ENCODE measurements at regions not wholly inside any gene's neighbourhood (a gene's known extent, or its start where the extent isn't known, plus 50 kb on each side); places are given as distances from the start of the nearest gene placed in this dataset.

GRCh38 chrX:144494074-144494473 lies 610.2 kb downstream of the UBE2NL start:
- no peak overlapping the region for H3K27ac ChIP-seq
- H3K9me3 ChIP-seq (ENCODE audit: low read depth) = no peaks in the 10 kb centered on the region
- TF ChIP-seq CTCF (IDR thresholded peaks at IDR 0.05; ENCODE audit: low read depth, low read length) = no peak
- no peak for DNase-seq (ENCODE audit: low read depth in 1 of 2, low spot score in 1 of 2)
- H3K4me1 ChIP-seq (ENCODE audit: low read depth) = no peaks in the 10 kb centered on the region
- no peaks in the 10 kb centered on the region for H3K27me3 ChIP-seq
- no peaks in the 10 kb centered on the region for H3K36me3 ChIP-seq
- H3K4me3 ChIP-seq = no peak overlapping the region

GRCh38 chrX:144531877-144532276 lies 648.0 kb downstream of the UBE2NL start:
- Histone ChIP-seq H3K27me3 (no peaks in the 10 kb centered on the region), H3K4me1 (ENCODE audit: low read depth) (no peaks in the 10 kb centered on the region), H3K27ac (no peak overlapping the region), H3K9me3 (ENCODE audit: low read depth) (no peaks in the 10 kb centered on the region), H3K36me3 (no peaks in the 10 kb centered on the region), H3K4me3 (no peak overlapping the region)
- DNase-seq (ENCODE audit: low read depth in 1 of 2, low spot score in 1 of 2) = no peak
- TF ChIP-seq CTCF (IDR thresholded peaks at IDR 0.05; ENCODE audit: low read depth, low read length) = no peak

- no peak for DNase-seq (ENCODE audit: low read depth in 1 of 2, low spot score in 1 of 2)
- no peaks in the 10 kb centered on the region for H3K9me3 ChIP-seq (ENCODE audit: low read depth)
- H3K27ac ChIP-seq = no peak overlapping the region
- H3K4me1 ChIP-seq (ENCODE audit: low read depth) = no peaks in the 10 kb centered on the region
- TF ChIP-seq CTCF (IDR thresholded peaks at IDR 0.05; ENCODE audit: low read depth, low read length) = no peak
- H3K36me3 ChIP-seq = no peaks in the 10 kb centered on the region
- no peak overlapping the region for H3K4me3 ChIP-seq
- no peaks in the 10 kb centered on the region for H3K27me3 ChIP-seq
Observed at GRCh38 chrX:144566592-144566991, 680.7 kb upstream of the SPANXN1 start.

GRCh38 chrX:144586756-144587155 lies 660.5 kb upstream of the SPANXN1 start:
- TF ChIP-seq CTCF (IDR thresholded peaks at IDR 0.05; ENCODE audit: low read depth, low read length) = no peak
- Histone ChIP-seq H3K27ac (no peak overlapping the region), H3K27me3 (no peaks in the 10 kb centered on the region), H3K4me3 (no peak overlapping the region), H3K4me1 (ENCODE audit: low read depth) (no peaks in the 10 kb centered on the region), H3K36me3 (no peaks in the 10 kb centered on the region), H3K9me3 (ENCODE audit: low read depth) (no peaks in the 10 kb centered on the region)
- peak in 1 of 2 donors; percentile 0 for DNase-seq (ENCODE audit: low read depth in 1 of 2, low spot score in 1 of 2)

- no peaks in the 10 kb centered on the region for H3K27me3 ChIP-seq
- no peaks in the 10 kb centered on the region for H3K36me3 ChIP-seq
- H3K4me1 ChIP-seq (ENCODE audit: low read depth) = no peaks in the 10 kb centered on the region
- no peak overlapping the region for H3K4me3 ChIP-seq
- H3K27ac ChIP-seq = no peak overlapping the region
- no peak for TF ChIP-seq CTCF (IDR thresholded peaks at IDR 0.05; ENCODE audit: low read depth, low read length)
- H3K9me3 ChIP-seq (ENCODE audit: low read depth) = no peaks in the 10 kb centered on the region
- DNase-seq (ENCODE audit: low read depth in 1 of 2, low spot score in 1 of 2) = no peak
Observed at GRCh38 chrX:144592036-144592435, 655.3 kb upstream of the SPANXN1 start.

- TF ChIP-seq CTCF (IDR thresholded peaks at IDR 0.05; ENCODE audit: low read depth, low read length) = no peak
- H3K4me1 ChIP-seq (ENCODE audit: low read depth) = no peaks in the 10 kb centered on the region
- no peak overlapping the region for H3K4me3 ChIP-seq
- no peaks in the 10 kb centered on the region for H3K36me3 ChIP-seq
- H3K27ac ChIP-seq = no peak overlapping the region
- H3K9me3 ChIP-seq (ENCODE audit: low read depth) = no peaks in the 10 kb centered on the region
- no peak for DNase-seq (ENCODE audit: low read depth in 1 of 2, low spot score in 1 of 2)
- no peaks in the 10 kb centered on the region for H3K27me3 ChIP-seq
Observed at GRCh38 chrX:144601010-144601409, 646.3 kb upstream of the SPANXN1 start.

Data from cardiac muscle cell (in vitro differentiated cells and primary cell).